B cell (primary cell): ENCODE measurements at regions not wholly inside any gene's neighbourhood (a gene's known extent, or its start where the extent isn't known, plus 50 kb on each side); places are given as distances from the start of the nearest gene placed in this dataset.

Experiments
- ATAC-seq: fragments of 200-7000 bp; cut with Tn5 transposase; one replicate; pipeline ENCODE4 v1.10.0; 2021; ENCODE audit warnings: low read depth, mild to moderate bottlenecking, moderate number of reproducible peaks, moderate library complexity
- CTCF ChIA-PET: fragments of 350-600 bp; sonication (Branson Sonifier 250); formaldehyde crosslinking; loops from one replicate; lab custom pipeline; 2021; ENCODE audit warnings: antibody characterized with exemption, inconsistent platforms; lab: Charles Lee
- POLR2A ChIA-PET: fragments of 350-600 bp; sonication (Branson Sonifier 250); formaldehyde crosslinking; loops from one replicate; lab custom pipeline; 2021; ENCODE audit warnings: antibody characterized with exemption; lab: Charles Lee
- DNase-seq: peaks from one replicate; pipeline ENCODE4 v3.0.0; 2013
- H2AFZ ChIP-seq: 2 replicates; pipeline ENCODE4 v1.6.1; 2012; ENCODE audit warnings: mild to moderate bottlenecking, low read depth, low read length; ENCODE audit not compliant: insufficient read depth, poor library complexity, severe bottlenecking
- H3K27ac ChIP-seq, 2 donors: 1 replicate in 1 of 2; 2 replicates in 1 of 2; pipeline ENCODE4 v1.5.1; 2012 to 2013; ENCODE audit warnings: low read length in 2 of 2, mild to moderate bottlenecking in 2 of 2, moderate library complexity in 1 of 2
- H3K27me3 ChIP-seq, 4 experiments: fragments of 200-600 bp in 1 of 4; sonication (generic) in 1 of 4; replicated peaks in 1 of 4; 1 replicate in 2 of 4; 2 replicates in 2 of 4; pipeline versions ENCODE4 v1.6.1 to v1.7.0; 2013 to 2016; ENCODE audit warnings: low read length in 3 of 4, mild to moderate bottlenecking in 2 of 4, mixed read lengths in 1 of 4, moderate library complexity in 1 of 4; ENCODE audit not compliant: insufficient read depth in 4 of 4, control insufficient read depth in 3 of 4; ENCODE audit errors: control extremely low read depth in 1 of 4
- H3K36me3 ChIP-seq, 2 experiments: replicated peaks in 1 of 2; 1 replicate in 1 of 2; 2 replicates in 1 of 2; pipeline versions ENCODE4 v1.6.1 to v1.7.1; 2013; ENCODE audit warnings: low read length in 1 of 2; ENCODE audit not compliant: insufficient read depth in 2 of 2, control insufficient read depth in 1 of 2; ENCODE audit errors: control extremely low read depth in 1 of 2, extremely low read depth in 1 of 2
- H3K4me1 ChIP-seq, 2 donors: fragments of 200-600 bp in 1 of 2; sonication (generic) in 1 of 2; 1 replicate in 1 of 2; 2 replicates in 1 of 2; pipeline versions ENCODE4 v1.5.1 to v1.6.1; 2013 to 2017; ENCODE audit warnings: low read length in 2 of 2; ENCODE audit not compliant: control insufficient read depth in 2 of 2, insufficient read depth in 2 of 2
- H3K4me2 ChIP-seq: replicated peaks from 2 replicates; pipeline ENCODE3; 2012; ENCODE audit warnings: mild to moderate bottlenecking, low read depth, low read length; ENCODE audit not compliant: poor library complexity, severe bottlenecking
- H3K4me3 ChIP-seq, 5 experiments: fragments of 200-600 bp in 1 of 5; sonication (generic) in 1 of 5; 1 replicate in 3 of 5; 2 replicates in 2 of 5; pipeline versions ENCODE4 v1.5.1 to v1.7.0; 2011 to 2016; ENCODE audit warnings: low read length in 4 of 5, mild to moderate bottlenecking in 4 of 5, low read depth in 2 of 5, control low read depth in 1 of 5, moderate library complexity in 1 of 5; ENCODE audit not compliant: insufficient read depth in 1 of 5; ENCODE audit errors: control extremely low read depth in 1 of 5, extremely low read depth in 1 of 5
- H3K79me2 ChIP-seq: fragments of 200-600 bp; sonication (generic); one replicate; pipeline ENCODE4 v1.6.0; 2016; ENCODE audit warnings: low read length; ENCODE audit not compliant: control insufficient read depth, insufficient read depth
- H3K9ac ChIP-seq: fragments of 200-600 bp; sonication (generic); 2 replicates; pipeline ENCODE4 v1.6.1; 2017; ENCODE audit warnings: mild to moderate bottlenecking, low read length, moderate library complexity
- H3K9me3 ChIP-seq, 3 donors: one replicate each; pipeline versions ENCODE4 v1.6.1 to v1.7.1; 2013; ENCODE audit warnings: low read length in 2 of 3; ENCODE audit not compliant: control insufficient read depth in 2 of 3, insufficient read depth in 1 of 3; ENCODE audit errors: control extremely low read depth in 1 of 3
- H4K20me1 ChIP-seq: 2 replicates; pipeline ENCODE4 v1.6.0; 2012; ENCODE audit warnings: mild to moderate bottlenecking, low read length; ENCODE audit not compliant: insufficient read depth, control insufficient read depth, poor library complexity, severe bottlenecking
- H3K27ac Mint-ChIP-seq: one replicate; pipeline ENCODE4 v1.8.0; 2021; ENCODE audit warnings: mixed read lengths
- H3K27me3 Mint-ChIP-seq: one replicate; pipeline ENCODE4 v1.8.0; 2021; ENCODE audit warnings: mixed read lengths
- H3K4me1 Mint-ChIP-seq: one replicate; pipeline ENCODE4 v1.8.0; 2021; ENCODE audit warnings: mixed read lengths
- H3K4me3 Mint-ChIP-seq: one replicate; pipeline ENCODE4 v1.8.0; 2021; ENCODE audit warnings: mixed read lengths
- H3K9me3 Mint-ChIP-seq: one replicate; pipeline ENCODE4 v1.8.0; 2022; ENCODE audit warnings: mixed read lengths; ENCODE audit not compliant: insufficient read depth
- CTCF ChIP-seq: fragments of 200-600 bp; IDR thresholded peaks from one replicate; pipeline ENCODE4 v1.8.0; 2022; ENCODE audit warnings: antibody characterized with exemption, mild to moderate bottlenecking
- EZH2 ChIP-seq: IDR thresholded peaks from 2 replicates; pipeline ENCODE4 v1.6.1; 2012; ENCODE audit warnings: borderline replicate concordance, low read depth, mild to moderate bottlenecking, moderate library complexity, low read length; ENCODE audit not compliant: insufficient read depth, poor library complexity, severe bottlenecking
- WGBS: methylation state at CpG from one replicate; pipeline ENCODE4 v1.1.5; 2013; ENCODE audit warnings: missing lambda C conversion rate; ENCODE audit not compliant: insufficient coverage; 5-methylcytosine and 5-hydroxymethylcytosine counted together
- intact Hi-C: fragments of 100-400 bp; cut with micrococcal nuclease; formaldehyde crosslinking; loops from one replicate; pipeline ENCODE4 v1.10.0; 2022

GRCh38 chrX:10387011-10387410, 230.2 kb downstream of the CLCN4 start:
- no peaks in the 10 kb centered on the region for H4K20me1 ChIP-seq
- H3K36me3 ChIP-seq = no peaks in the 10 kb centered on the region
- H3K79me2 ChIP-seq = no peaks in the 10 kb centered on the region
- peaks cover 11% of the 10 kb centered on the region for H3K27me3 Mint-ChIP-seq
- H3K4me2 ChIP-seq = no peak overlapping the region
- intact Hi-C loops = no loop called here
- H3K4me3 ChIP-seq = no peak overlapping the region
- no peaks in the 10 kb centered on the region for H3K9me3 ChIP-seq
- no peaks in the 10 kb centered on the region for H3K4me1 ChIP-seq
- DNase-seq (no peak), ATAC-seq (no peak)
- H2AFZ ChIP-seq = no peak overlapping the region
- TF ChIP-seq EZH2 (no peak), CTCF (no peak)
- no peaks in the 10 kb centered on the region for H3K4me1 Mint-ChIP-seq
- no CpG with 5 or more reads among the region's 1 CpG for WGBS
- H3K4me3 Mint-ChIP-seq = no peak overlapping the region
- H3K9ac ChIP-seq = no peak overlapping the region
- ChIA-PET POLR2A (no interaction called here), CTCF (no interaction called here)
- no peak overlapping the region for H3K27ac Mint-ChIP-seq
- no peaks in the 10 kb centered on the region for H3K9me3 Mint-ChIP-seq
- H3K27me3 ChIP-seq = no peaks in the 10 kb centered on the region
- no peak overlapping the region for H3K27ac ChIP-seq

GRCh38 chrX:10390187-10390586, 230.2 kb downstream of the MID1 start:
- no peak for ATAC-seq
- ChIA-PET CTCF (no interaction called here), POLR2A (no interaction called here)
- no peak overlapping the region for H3K27ac ChIP-seq
- no peak overlapping the region for H3K4me3 ChIP-seq
- no peaks in the 10 kb centered on the region for H4K20me1 ChIP-seq
- Mint-ChIP-seq H3K4me1 (peaks cover 2% of the 10 kb centered on the region), H3K27ac (no peak overlapping the region), H3K9me3 (no peaks in the 10 kb centered on the region), H3K4me3 (no peak overlapping the region), H3K27me3 (peaks cover 8% of the 10 kb centered on the region)
- no peak overlapping the region for H3K9ac ChIP-seq
- H3K36me3 ChIP-seq = no peaks in the 10 kb centered on the region
- no peaks in the 10 kb centered on the region for H3K27me3 ChIP-seq
- DNase-seq = no peak
- H2AFZ ChIP-seq = no peak overlapping the region
- no peak overlapping the region for H3K4me2 ChIP-seq
- WGBS = no CpG with 5 or more reads among the region's 4 CpGs
- intact Hi-C loops = no loop called here
- TF ChIP-seq EZH2 = no peak
- TF ChIP-seq CTCF = no peak
- H3K4me1 ChIP-seq = peaks cover 0 to 2% of the 10 kb centered on the region in 2 donors
- H3K79me2 ChIP-seq = no peaks in the 10 kb centered on the region
- no peaks in the 10 kb centered on the region for H3K9me3 ChIP-seq
